Activated T-helper 17 cell treated with anti-CD3 and anti-CD28 coated beads, Interleukin-2, amount 50 U/mL, for 72 hours (primary cell): ENCODE measurements at regions not wholly inside any gene's neighbourhood (a gene's known extent, or its start where the extent isn't known, plus 50 kb on each side); places are given as distances from the start of the nearest gene placed in this dataset.
A peak's percentile ranks its signal among the peaks of the same experiment; 100 is the strongest.

ENCODE experiments used
- ATAC-seq: fragments of 150-1000 bp; cut with Tn5 transposase; replicated peaks from 2 replicates; pipeline ENCODE4 v1.10.0; 2021; ENCODE audit warnings: mild to moderate bottlenecking, moderate library complexity
- H3K27ac Mint-ChIP-seq: one replicate; pipeline ENCODE4 v1.8.0; 2022; ENCODE audit warnings: mixed read lengths
- H3K27me3 Mint-ChIP-seq: one replicate; pipeline ENCODE4 v1.8.0; 2022; ENCODE audit warnings: mixed read lengths
- H3K36me3 Mint-ChIP-seq: one replicate; pipeline ENCODE4 v1.8.0; 2022; ENCODE audit warnings: low read depth, mild to moderate bottlenecking, mixed read lengths
- H3K4me1 Mint-ChIP-seq: one replicate; pipeline ENCODE4 v1.8.0; 2022; ENCODE audit warnings: mixed read lengths
- H3K4me3 Mint-ChIP-seq: one replicate; pipeline ENCODE4 v1.8.0; 2022; ENCODE audit warnings: mild to moderate bottlenecking, mixed read lengths
- H3K9me3 Mint-ChIP-seq: one replicate; pipeline ENCODE4 v1.8.0; 2022; ENCODE audit warnings: mixed read lengths

DNA sequence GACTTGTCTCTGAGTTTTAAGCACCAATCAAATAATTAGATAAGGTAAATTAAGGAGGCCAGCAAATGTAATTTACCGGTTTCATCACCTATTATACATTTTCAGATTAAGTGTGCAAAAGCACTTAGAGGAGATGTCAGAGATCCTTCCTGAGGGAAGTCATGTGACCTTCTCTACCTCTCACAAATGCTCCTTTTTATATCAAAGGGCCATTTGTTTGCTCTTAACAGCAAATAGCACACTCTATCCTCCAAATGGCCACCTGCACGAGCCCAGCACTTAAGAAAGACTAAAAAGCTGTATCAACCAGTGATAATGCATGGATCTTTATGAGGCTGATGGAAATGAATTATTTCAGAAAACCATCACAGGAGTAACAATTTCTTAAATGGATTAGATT is 149.4 kb downstream of the ELOVL4 start:
- no peak overlapping the region for H3K27ac Mint-ChIP-seq
- H3K4me3 Mint-ChIP-seq: no peak overlapping the region
- no peaks in the 10 kb centered on the region for H3K36me3 Mint-ChIP-seq
- H3K27me3 Mint-ChIP-seq: peaks cover 2% of the 10 kb centered on the region
- H3K9me3 Mint-ChIP-seq: no peaks in the 10 kb centered on the region
- no peak for ATAC-seq
- peaks cover 6% of the 10 kb centered on the region for H3K4me1 Mint-ChIP-seq

DNA sequence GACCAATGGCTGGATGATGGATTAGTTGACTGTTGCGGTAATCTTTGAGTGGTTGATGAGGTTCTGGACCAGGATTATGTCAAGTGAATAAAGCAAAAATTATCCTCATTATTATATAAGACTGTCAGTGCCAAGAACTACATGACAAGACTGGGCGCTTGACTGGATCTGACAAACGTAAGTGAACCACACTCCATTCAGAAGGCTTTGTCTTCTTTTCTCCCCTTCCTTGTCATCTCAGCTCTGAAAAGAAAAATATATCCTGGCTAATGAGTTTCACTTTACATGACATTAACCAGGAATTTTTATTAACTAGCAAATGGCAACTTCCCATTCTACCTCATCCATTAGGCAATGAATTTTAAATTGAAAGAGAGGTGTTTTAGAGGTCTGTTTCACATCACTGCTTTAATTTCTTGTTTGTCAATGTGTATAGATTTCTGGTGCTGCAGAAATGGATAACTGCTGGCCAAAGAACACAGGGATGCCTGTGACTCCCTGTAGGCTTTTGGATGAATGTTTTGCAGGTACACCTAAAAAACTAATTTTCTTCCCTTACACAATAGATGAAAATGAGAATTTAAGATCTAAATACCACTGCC is 150.1 kb downstream of the ELOVL4 start:
- no peak overlapping the region for H3K27ac Mint-ChIP-seq
- H3K9me3 Mint-ChIP-seq: no peaks in the 10 kb centered on the region
- H3K4me1 Mint-ChIP-seq: peaks cover 6% of the 10 kb centered on the region
- ATAC-seq: no peak
- no peak overlapping the region for H3K4me3 Mint-ChIP-seq
- peaks cover 6% of the 10 kb centered on the region for H3K27me3 Mint-ChIP-seq
- no peaks in the 10 kb centered on the region for H3K36me3 Mint-ChIP-seq

- Mint-ChIP-seq H3K4me3 (no peak overlapping the region), H3K9me3 (no peaks in the 10 kb centered on the region), H3K27ac (no peak overlapping the region), H3K27me3 (peaks cover 6% of the 10 kb centered on the region), H3K36me3 (no peaks in the 10 kb centered on the region), H3K4me1 (peaks cover 6% of the 10 kb centered on the region)
- ATAC-seq: no peak
Measured at GRCh38 chr6:79796197-79796596, 151.2 kb downstream of the ELOVL4 start.

- H3K4me3 Mint-ChIP-seq: no peak overlapping the region
- H3K27me3 Mint-ChIP-seq: peaks cover 11% of the 10 kb centered on the region
- H3K27ac Mint-ChIP-seq: no peak overlapping the region
- no peak for ATAC-seq
- no peaks in the 10 kb centered on the region for H3K4me1 Mint-ChIP-seq
- H3K9me3 Mint-ChIP-seq: no peaks in the 10 kb centered on the region
- H3K36me3 Mint-ChIP-seq: no peaks in the 10 kb centered on the region
Measured at GRCh38 chr6:79789896-79790295, 157.5 kb downstream of the ELOVL4 start.

GRCh38 chr6:79788756-79789155 is 157.6 kb downstream of the SH3BGRL2 start:
- no peak for ATAC-seq
- Mint-ChIP-seq H3K36me3 (no peaks in the 10 kb centered on the region), H3K4me3 (no peak overlapping the region), H3K27me3 (peaks cover 12% of the 10 kb centered on the region), H3K9me3 (no peaks in the 10 kb centered on the region), H3K4me1 (no peaks in the 10 kb centered on the region), H3K27ac (no peak overlapping the region)

DNA sequence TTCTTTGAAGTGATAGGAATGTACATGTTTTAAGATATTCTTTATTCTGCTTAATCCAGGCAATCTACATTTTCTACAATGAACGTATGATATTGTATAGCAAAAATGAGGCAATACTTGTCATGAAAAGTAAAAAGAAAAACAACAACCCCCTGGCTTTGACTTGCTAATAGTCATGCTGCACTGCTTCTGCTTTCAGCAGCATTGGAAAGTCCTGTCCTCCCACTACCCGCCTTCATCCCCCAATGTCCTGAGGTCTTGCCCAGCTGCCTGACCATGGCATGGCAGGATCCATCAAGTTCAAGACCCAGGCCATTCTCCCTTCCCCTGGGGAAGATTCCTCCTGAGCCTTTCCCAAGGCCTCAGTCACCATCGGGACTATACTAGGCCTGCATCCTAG is 156.5 kb downstream of the SH3BGRL2 start:
- ATAC-seq: no peak
- no peaks in the 10 kb centered on the region for H3K4me1 Mint-ChIP-seq
- no peaks in the 10 kb centered on the region for H3K9me3 Mint-ChIP-seq
- H3K27me3 Mint-ChIP-seq: peaks cover 9% of the 10 kb centered on the region
- no peaks in the 10 kb centered on the region for H3K36me3 Mint-ChIP-seq
- no peak overlapping the region for H3K4me3 Mint-ChIP-seq
- H3K27ac Mint-ChIP-seq: no peak overlapping the region

DNA sequence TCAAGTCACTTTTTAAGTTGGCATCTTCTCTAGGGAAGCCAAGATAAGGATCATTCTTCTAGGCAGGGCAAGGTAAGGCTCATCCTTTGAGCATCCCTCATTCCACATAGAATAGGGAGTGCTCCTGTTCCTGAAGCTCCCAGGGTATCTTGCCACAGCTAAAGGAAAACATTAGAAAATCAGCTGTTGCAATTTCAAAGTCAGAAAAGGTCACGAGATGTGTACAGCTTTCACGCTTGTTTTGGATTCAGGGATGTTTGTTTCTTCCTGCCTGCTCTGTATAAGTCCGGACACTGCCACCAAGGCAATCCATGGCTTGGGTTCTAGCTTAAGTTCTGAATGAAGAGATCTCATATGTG is 153.2 kb downstream of the SH3BGRL2 start:
- ATAC-seq: no peak
- Mint-ChIP-seq H3K4me1 (no peaks in the 10 kb centered on the region), H3K4me3 (no peak overlapping the region), H3K9me3 (no peaks in the 10 kb centered on the region), H3K27me3 (peaks cover 8% of the 10 kb centered on the region), H3K27ac (no peak overlapping the region), H3K36me3 (no peaks in the 10 kb centered on the region)

- ATAC-seq: no peak
Measured at GRCh38 chr6:79783670-79784394, 152.7 kb downstream of the SH3BGRL2 start.

DNA sequence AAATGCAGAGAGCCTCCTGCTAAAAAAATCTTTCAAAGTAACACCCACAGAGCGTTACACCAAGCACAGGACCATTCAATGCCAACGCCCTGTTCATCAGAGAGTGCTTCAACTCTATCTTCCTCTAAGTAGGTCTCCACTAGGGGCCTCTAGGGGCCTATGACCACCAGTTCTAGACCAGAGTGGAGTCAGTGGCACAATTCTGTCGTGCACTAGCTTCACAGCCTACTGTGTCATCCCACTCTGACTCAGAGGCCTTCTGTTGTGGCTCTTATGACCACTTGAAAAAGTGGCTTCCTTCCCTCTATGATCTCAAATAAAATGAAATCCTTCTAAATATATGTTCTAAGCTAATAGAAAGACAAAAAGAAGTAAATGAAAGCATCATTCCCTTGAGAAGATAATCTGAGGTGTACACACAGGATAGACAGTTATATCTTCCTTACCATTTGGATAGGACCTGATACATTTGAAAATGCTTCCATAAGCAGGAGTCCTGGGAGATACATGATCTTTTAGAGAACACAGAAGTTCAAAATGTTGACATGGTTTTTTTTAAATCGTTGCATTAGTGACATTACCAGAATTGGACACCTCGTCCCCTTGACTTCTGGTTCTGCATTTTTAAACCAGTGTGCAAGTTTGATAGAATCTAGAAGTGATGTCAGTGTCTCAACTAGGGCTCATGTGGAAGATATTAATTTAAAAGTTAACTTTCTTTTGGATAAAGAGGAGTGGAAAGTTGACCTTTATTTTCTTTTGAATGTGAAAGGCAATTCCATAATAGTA is 151.9 kb downstream of the SH3BGRL2 start:
- no peaks in the 10 kb centered on the region for H3K4me1 Mint-ChIP-seq
- H3K27ac Mint-ChIP-seq: no peak overlapping the region
- H3K4me3 Mint-ChIP-seq: no peak overlapping the region
- H3K9me3 Mint-ChIP-seq: no peaks in the 10 kb centered on the region
- ATAC-seq: peak; percentile 38
- no peaks in the 10 kb centered on the region for H3K36me3 Mint-ChIP-seq
- H3K27me3 Mint-ChIP-seq: peaks cover 8% of the 10 kb centered on the region

More at GRCh38 chr6:79783670-79784394, 152.7 kb downstream of the SH3BGRL2 start:
- Mint-ChIP-seq H3K4me3 (no peak overlapping the region), H3K36me3 (no peaks in the 10 kb centered on the region), H3K27ac (no peak overlapping the region), H3K4me1 (no peaks in the 10 kb centered on the region), H3K27me3 (peaks cover 8% of the 10 kb centered on the region), H3K9me3 (no peaks in the 10 kb centered on the region)

- no peak overlapping the region for H3K27ac Mint-ChIP-seq
- H3K27me3 Mint-ChIP-seq: peaks cover 8% of the 10 kb centered on the region
- H3K36me3 Mint-ChIP-seq: no peaks in the 10 kb centered on the region
- H3K4me1 Mint-ChIP-seq: peaks cover 4% of the 10 kb centered on the region
- no peak for ATAC-seq
- H3K9me3 Mint-ChIP-seq: no peaks in the 10 kb centered on the region
- H3K4me3 Mint-ChIP-seq: no peak overlapping the region
Measured at GRCh38 chr6:79781916-79782315, 150.8 kb downstream of the SH3BGRL2 start.

- Mint-ChIP-seq H3K9me3 (no peaks in the 10 kb centered on the region), H3K27me3 (peaks cover 8% of the 10 kb centered on the region), H3K27ac (no peak overlapping the region), H3K4me1 (peaks cover 4% of the 10 kb centered on the region), H3K4me3 (no peak overlapping the region), H3K36me3 (no peaks in the 10 kb centered on the region)
- no peak for ATAC-seq
Measured at GRCh38 chr6:79780881-79781280, 149.8 kb downstream of the SH3BGRL2 start.

GRCh38 chr6:79778816-79779215 is 147.7 kb downstream of the SH3BGRL2 start:
- Mint-ChIP-seq H3K9me3 (no peaks in the 10 kb centered on the region), H3K4me3 (no peak overlapping the region), H3K27me3 (peaks cover 2% of the 10 kb centered on the region), H3K27ac (no peak overlapping the region), H3K36me3 (no peaks in the 10 kb centered on the region), H3K4me1 (peaks cover 4% of the 10 kb centered on the region)
- ATAC-seq: no peak

DNA sequence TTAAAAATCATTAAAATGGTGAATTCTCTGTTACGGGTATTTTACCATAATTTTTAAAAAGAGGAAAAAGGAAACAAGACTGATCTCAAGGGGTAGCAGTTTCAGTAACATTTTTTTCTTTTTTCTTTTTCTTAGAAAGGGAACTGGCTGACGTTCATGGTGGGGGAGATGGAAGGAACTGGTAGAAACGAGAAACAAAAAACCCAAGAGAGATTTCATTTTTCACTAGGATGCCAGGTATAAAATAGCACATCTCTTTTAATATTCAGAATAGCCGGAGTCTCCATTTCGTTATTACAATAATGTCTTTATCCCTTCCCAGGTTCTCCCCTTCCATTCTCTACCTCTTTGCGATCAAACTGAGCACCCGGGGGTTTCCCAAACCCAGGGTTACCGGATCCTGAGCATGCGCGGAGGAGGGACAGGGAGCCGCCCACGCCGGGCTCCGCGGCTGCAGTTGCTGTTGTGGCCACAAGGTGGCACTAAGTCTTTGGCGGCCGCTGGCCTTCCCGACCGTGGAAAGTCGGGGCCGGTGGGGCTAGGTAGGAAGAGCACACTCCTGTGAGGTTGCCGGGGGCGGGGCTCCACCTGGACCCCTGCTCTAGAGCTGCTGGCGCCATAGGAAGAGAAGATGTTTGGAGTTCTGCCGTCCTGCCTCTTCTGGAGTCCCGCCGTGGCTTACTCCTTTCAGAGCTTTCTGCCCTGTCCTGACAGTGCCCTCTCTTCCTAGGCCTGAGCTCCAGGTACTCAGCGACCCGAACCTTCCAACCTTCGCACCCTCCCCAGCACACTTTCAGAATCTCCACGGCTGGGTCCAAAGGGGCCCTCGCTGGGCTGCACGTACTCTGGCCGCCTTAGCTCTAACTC is 146.8 kb downstream of the SH3BGRL2 start:
- H3K9me3 Mint-ChIP-seq: no peaks in the 10 kb centered on the region

GRCh38 chr6:79776076-79776475 is 144.9 kb downstream of the SH3BGRL2 start:
- H3K27me3 Mint-ChIP-seq: no peaks in the 10 kb centered on the region
- H3K27ac Mint-ChIP-seq: no peak overlapping the region
- H3K36me3 Mint-ChIP-seq: no peaks in the 10 kb centered on the region
- H3K9me3 Mint-ChIP-seq: no peaks in the 10 kb centered on the region
- H3K4me3 Mint-ChIP-seq: no peak overlapping the region
- H3K4me1 Mint-ChIP-seq: peaks cover 4% of the 10 kb centered on the region
- no peak for ATAC-seq

More for the DNA sequence above, 146.8 kb downstream of the SH3BGRL2 start:
- no peaks in the 10 kb centered on the region for H3K27me3 Mint-ChIP-seq
- peak overlapping the region; percentile 73 for H3K4me3 Mint-ChIP-seq
- peaks cover 4% of the 10 kb centered on the region for H3K4me1 Mint-ChIP-seq
- peak overlapping the region; percentile 79 for H3K27ac Mint-ChIP-seq
- H3K36me3 Mint-ChIP-seq: no peaks in the 10 kb centered on the region
- peak; percentile 82 for ATAC-seq
